Trophoblast cell (in vitro differentiated cells and primary cell): ENCODE measurements at regions not wholly inside any gene's neighbourhood (a gene's known extent, or its start where the extent isn't known, plus 50 kb on each side); places are given as distances from the start of the nearest gene placed in this dataset.

ENCODE experiments used
- DNase-seq, 2 donors: peaks; one replicate each; pipeline ENCODE4 v3.0.0-alpha.2; 2016
- H2AFZ ChIP-seq: 2 replicates; pipeline ENCODE4 v1.6.1; 2013; ENCODE audit warnings: low read length, moderate library complexity, mild to moderate bottlenecking; ENCODE audit not compliant: insufficient read depth, poor library complexity
- H2AK5ac ChIP-seq: 2 replicates; pipeline ENCODE4 v1.6.1; 2013; ENCODE audit warnings: mild to moderate bottlenecking, low read length
- H2BK120ac ChIP-seq: 2 replicates; pipeline ENCODE4 v1.6.1; 2013; ENCODE audit warnings: low read length, mild to moderate bottlenecking, moderate library complexity; ENCODE audit not compliant: insufficient read depth, poor library complexity
- H2BK12ac ChIP-seq: 2 replicates; pipeline ENCODE4 v1.6.1; 2013; ENCODE audit warnings: mild to moderate bottlenecking, low read length, moderate library complexity
- H2BK5ac ChIP-seq: 2 replicates; pipeline ENCODE4 v1.6.1; 2013; ENCODE audit warnings: low read length, low read depth, moderate library complexity, mild to moderate bottlenecking; ENCODE audit not compliant: poor library complexity
- H3K14ac ChIP-seq: 2 replicates; pipeline ENCODE4 v1.6.1; 2013; ENCODE audit warnings: mild to moderate bottlenecking, low read length
- H3K18ac ChIP-seq: 2 replicates; pipeline ENCODE4 v1.6.1; 2013; ENCODE audit warnings: mild to moderate bottlenecking, low read length
- H3K23ac ChIP-seq: 2 replicates; pipeline ENCODE4 v1.6.1; 2013; ENCODE audit warnings: low read length
- H3K27ac ChIP-seq: 2 replicates; pipeline ENCODE4 v1.5.1; 2013; ENCODE audit warnings: low read depth, mild to moderate bottlenecking, inconsistent platforms, low read length, moderate library complexity
- H3K27me3 ChIP-seq: 2 replicates; pipeline ENCODE4 v1.6.1; 2013; ENCODE audit warnings: inconsistent platforms, mild to moderate bottlenecking, low read length, moderate library complexity; ENCODE audit not compliant: insufficient read depth
- H3K36me3 ChIP-seq, 2 experiments: 1 replicate in 1 of 2; 2 replicates in 1 of 2; pipeline ENCODE4 v1.6.1; 2013; ENCODE audit warnings: low read length in 2 of 2, mild to moderate bottlenecking in 2 of 2, moderate library complexity in 1 of 2; ENCODE audit not compliant: insufficient read depth in 2 of 2, control insufficient read depth in 1 of 2
- H3K4ac ChIP-seq: 2 replicates; pipeline ENCODE4 v1.6.1; 2013; ENCODE audit warnings: low read depth, mild to moderate bottlenecking, low read length, moderate library complexity
- H3K4me1 ChIP-seq, 2 experiments: 1 replicate in 1 of 2; 2 replicates in 1 of 2; pipeline ENCODE4 v1.6.1; 2013; ENCODE audit warnings: low read length in 2 of 2, mild to moderate bottlenecking in 2 of 2, moderate library complexity in 1 of 2; ENCODE audit not compliant: insufficient read depth in 2 of 2, control insufficient read depth in 1 of 2
- H3K4me2 ChIP-seq: 2 replicates; pipeline ENCODE4 v1.6.1; 2013; ENCODE audit warnings: inconsistent platforms, mild to moderate bottlenecking, low read length, moderate library complexity
- H3K4me3 ChIP-seq: 2 replicates; pipeline ENCODE4 v1.5.1; 2013; ENCODE audit warnings: mild to moderate bottlenecking, low read depth, low read length, inconsistent platforms
- H3K79me1 ChIP-seq: one replicate; pipeline ENCODE4 v1.6.1; 2013; ENCODE audit warnings: low read length
- H3K79me2 ChIP-seq: 2 replicates; pipeline ENCODE4 v1.6.1; 2013; ENCODE audit warnings: low read length, mild to moderate bottlenecking; ENCODE audit not compliant: control insufficient read depth, insufficient read depth, poor library complexity
- H3K9ac ChIP-seq: 2 replicates; pipeline ENCODE4 v1.6.1; 2013; ENCODE audit warnings: mild to moderate bottlenecking, low read length
- H3K9me3 ChIP-seq: 2 replicates; pipeline ENCODE4 v1.6.1; 2013; ENCODE audit warnings: low read depth, mild to moderate bottlenecking, control low read depth, inconsistent platforms, low read length; ENCODE audit not compliant: insufficient read depth
- H4K12ac ChIP-seq: 2 replicates; pipeline ENCODE4 v1.6.1; 2013; ENCODE audit warnings: low read depth, mild to moderate bottlenecking, low read length, moderate library complexity
- H4K8ac ChIP-seq: 2 replicates; pipeline ENCODE4 v1.6.1; 2013; ENCODE audit warnings: low read depth, mild to moderate bottlenecking, low read length, moderate library complexity
- H4K91ac ChIP-seq: one replicate; pipeline ENCODE4 v1.6.1; 2013; ENCODE audit warnings: low read depth, mild to moderate bottlenecking, low read length, moderate library complexity
- WGBS: extraction: QIAGEN DNeasy Blood & Tissue Kit; methylation state at CpG from one replicate; pipeline ENCODE4 v1.1.7; 2013; ENCODE audit warnings: missing lambda C conversion rate; ENCODE audit not compliant: insufficient read length, insufficient coverage; ENCODE audit errors: extremely low coverage; 5-methylcytosine and 5-hydroxymethylcytosine counted together

DNA sequence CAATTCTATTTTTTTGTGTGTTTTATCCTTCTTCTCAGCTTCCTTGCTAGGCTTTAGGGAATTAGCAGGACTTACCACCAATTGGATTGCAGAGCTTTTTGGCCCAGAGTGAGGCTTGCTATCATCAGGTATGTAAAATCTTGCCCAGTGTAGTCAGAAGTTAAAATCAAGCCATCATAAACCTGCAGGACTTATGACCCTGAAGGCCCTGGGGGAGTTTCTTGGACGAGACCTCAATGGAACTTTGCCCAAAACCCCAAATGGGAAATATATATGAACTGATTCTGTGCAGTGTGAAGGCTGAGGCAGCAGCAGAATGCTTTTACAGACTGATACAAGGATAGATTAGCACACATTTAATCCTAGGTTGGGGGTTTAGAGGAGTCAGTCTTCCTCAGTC lies 287.0 kb downstream of the SH3GL2 start:
- Histone ChIP-seq H3K9ac (no peak overlapping the region), H4K91ac (no peak overlapping the region), H3K79me1 (no peaks in the 10 kb centered on the region), H3K4me1 (no peaks in the 10 kb centered on the region), H3K27ac (no peak overlapping the region), H3K4me2 (no peak overlapping the region), H2BK5ac (no peak overlapping the region), H4K8ac (no peak overlapping the region), H2AK5ac (no peak overlapping the region), H3K9me3 (no peaks in the 10 kb centered on the region), H3K14ac (no peak overlapping the region), H3K18ac (no peak overlapping the region), H3K36me3 (no peaks in the 10 kb centered on the region), H3K23ac (no peak overlapping the region), H3K4me3 (no peak overlapping the region), H2BK12ac (no peak overlapping the region), H4K12ac (no peak overlapping the region), H3K27me3 (no peaks in the 10 kb centered on the region), H2AFZ (no peak overlapping the region), H3K79me2 (no peaks in the 10 kb centered on the region), H2BK120ac (no peak overlapping the region), H3K4ac (no peak overlapping the region)
- no peak for DNase-seq
- WGBS = no CpG with 5 or more reads among the region's 1 CpG

DNA sequence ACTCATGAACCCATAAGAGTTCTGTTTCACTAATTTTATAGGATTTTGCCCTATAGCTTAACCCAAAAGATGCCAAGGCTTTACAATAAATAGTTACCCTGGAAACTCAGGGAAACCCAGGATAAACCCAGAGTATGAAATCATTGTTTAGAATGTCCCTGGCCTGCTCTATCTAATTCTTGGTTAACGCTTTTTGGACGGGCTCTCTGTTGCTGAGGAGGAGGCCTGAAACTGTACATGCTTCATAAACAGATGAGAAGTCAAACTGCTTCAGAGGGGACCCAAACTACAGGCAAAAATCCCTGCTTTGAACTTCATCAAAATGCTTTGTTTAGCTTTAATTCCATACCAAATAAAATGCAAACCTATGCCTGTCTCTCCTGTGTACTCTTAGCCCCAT lies 291.9 kb downstream of the SH3GL2 start:
- Histone ChIP-seq H3K27ac (no peak overlapping the region), H3K14ac (no peak overlapping the region), H3K4ac (no peak overlapping the region), H3K79me1 (no peaks in the 10 kb centered on the region), H3K23ac (no peak overlapping the region), H3K18ac (no peak overlapping the region), H4K12ac (no peak overlapping the region), H3K4me1 (no peaks in the 10 kb centered on the region), H3K9me3 (no peaks in the 10 kb centered on the region), H3K9ac (no peak overlapping the region), H2AFZ (no peak overlapping the region), H3K36me3 (no peaks in the 10 kb centered on the region), H3K27me3 (no peaks in the 10 kb centered on the region), H2AK5ac (no peak overlapping the region), H4K91ac (no peak overlapping the region), H2BK5ac (no peak overlapping the region), H3K79me2 (no peaks in the 10 kb centered on the region), H3K4me3 (no peak overlapping the region), H2BK12ac (no peak overlapping the region), H3K4me2 (no peak overlapping the region), H4K8ac (no peak overlapping the region), H2BK120ac (no peak overlapping the region)
- WGBS = no CpG with 5 or more reads among the region's 2 CpGs
- no peak for DNase-seq

DNA sequence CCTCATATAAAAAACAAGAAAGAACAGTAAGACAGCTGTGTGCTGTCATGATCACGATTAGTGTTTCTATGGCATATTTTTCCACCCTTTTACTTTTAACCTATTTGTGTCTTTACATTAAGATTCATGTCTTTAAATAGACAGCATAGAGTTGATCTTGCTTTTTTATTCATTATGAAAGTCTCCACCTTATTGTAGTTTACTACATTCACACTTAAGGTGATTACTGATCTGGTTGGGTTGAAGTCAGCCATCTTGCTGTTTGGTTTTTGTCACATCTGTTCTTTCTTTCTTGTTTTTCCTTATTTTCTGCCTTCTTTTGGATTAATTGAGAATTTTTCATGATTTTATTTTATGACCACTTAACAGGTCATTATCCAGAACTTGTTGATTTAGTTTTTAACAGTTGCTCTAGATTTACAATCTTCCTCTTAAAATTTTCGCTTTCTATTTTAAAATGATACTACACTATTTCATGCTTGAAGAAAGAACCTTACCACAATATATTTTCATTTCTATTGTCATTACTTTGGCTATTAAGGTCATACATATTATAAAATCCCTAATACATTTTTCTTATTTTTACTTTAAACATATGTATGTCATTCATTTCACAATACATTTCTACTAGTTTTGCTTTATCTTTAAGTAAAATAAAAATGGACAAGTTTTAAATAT lies 292.5 kb downstream of the SH3GL2 start:
- no peak overlapping the region for H3K4me3 ChIP-seq
- H3K14ac ChIP-seq = no peak overlapping the region
- no peak overlapping the region for H3K27ac ChIP-seq
- no peak overlapping the region for H3K9ac ChIP-seq
- H2AFZ ChIP-seq = no peak overlapping the region
- no peak overlapping the region for H3K23ac ChIP-seq
- H3K4me2 ChIP-seq = no peak overlapping the region
- no peak overlapping the region for H4K91ac ChIP-seq
- H3K4ac ChIP-seq = no peak overlapping the region
- no peak overlapping the region for H3K18ac ChIP-seq
- WGBS = 100% methylated on average over 1 of the region's 2 CpGs
- H3K36me3 ChIP-seq = no peaks in the 10 kb centered on the region
- no peaks in the 10 kb centered on the region for H3K79me2 ChIP-seq
- DNase-seq = no peak
- no peak overlapping the region for H2AK5ac ChIP-seq
- no peaks in the 10 kb centered on the region for H3K4me1 ChIP-seq
- H4K12ac ChIP-seq = no peak overlapping the region
- H2BK12ac ChIP-seq = no peak overlapping the region
- no peaks in the 10 kb centered on the region for H3K9me3 ChIP-seq
- H3K79me1 ChIP-seq = no peaks in the 10 kb centered on the region
- no peaks in the 10 kb centered on the region for H3K27me3 ChIP-seq
- no peak overlapping the region for H2BK5ac ChIP-seq
- no peak overlapping the region for H2BK120ac ChIP-seq
- no peak overlapping the region for H4K8ac ChIP-seq

DNA sequence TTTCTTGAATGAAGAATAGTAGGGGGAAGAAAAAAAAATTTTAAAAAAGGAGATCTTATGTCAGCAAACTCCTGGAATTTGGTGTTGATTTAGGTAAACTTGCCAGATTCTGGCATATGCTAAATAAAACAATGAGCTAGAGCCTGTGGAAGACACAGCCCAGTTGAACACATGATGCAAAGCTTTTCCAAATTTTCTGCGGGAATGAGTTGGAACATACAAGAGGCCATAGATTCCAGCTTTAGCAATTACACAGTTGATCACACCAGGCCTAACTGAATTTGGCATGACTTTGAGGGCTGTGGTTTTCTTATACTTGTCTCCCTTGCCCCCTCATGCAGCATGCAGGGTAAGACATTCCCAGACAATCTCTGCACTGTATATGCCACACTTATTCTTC lies 297.0 kb downstream of the SH3GL2 start:
- Histone ChIP-seq H2BK12ac (no peak overlapping the region), H3K18ac (no peak overlapping the region), H3K23ac (no peak overlapping the region), H3K4me3 (no peak overlapping the region), H3K36me3 (no peaks in the 10 kb centered on the region), H2AFZ (no peak overlapping the region), H3K14ac (no peak overlapping the region), H4K8ac (no peak overlapping the region), H3K4ac (no peak overlapping the region), H4K12ac (no peak overlapping the region), H3K9me3 (no peaks in the 10 kb centered on the region), H2AK5ac (no peak overlapping the region), H3K4me1 (no peaks in the 10 kb centered on the region), H3K79me2 (no peaks in the 10 kb centered on the region), H2BK5ac (no peak overlapping the region), H3K4me2 (no peak overlapping the region), H4K91ac (no peak overlapping the region), H2BK120ac (no peak overlapping the region), H3K27me3 (no peaks in the 10 kb centered on the region), H3K79me1 (no peaks in the 10 kb centered on the region), H3K27ac (no peak overlapping the region), H3K9ac (no peak overlapping the region)
- DNase-seq = no peak
- no CpG with 5 or more reads among the region's 1 CpG for WGBS
